ENCODE measurements at regions not wholly inside any gene's neighbourhood (a gene's known extent, or its start where the extent isn't known, plus 50 kb on each side); places are given as distances from the start of the nearest gene placed in this dataset.

- Histone ChIP-seq H3K9me3 (no peaks in the 10 kb centered on the region), H3K27ac (no peak overlapping the region), H3K4me3 (replicated peaks in 1 of 3) (no peak overlapping the region), H3K4me1 (no peaks in the 10 kb centered on the region), H3K36me3 (no peaks in the 10 kb centered on the region), H3K27me3 (no peaks in the 10 kb centered on the region)
- intact Hi-C loops (cut with DNase I): no loop called here
- 87 to 96% methylated on average over 2 of the region's 2 CpGs for WGBS, 2 donors
- TF ChIP-seq CTCF (IDR thresholded peaks at IDR 0.05): no peak
- no peak for TF ChIP-seq POLR2A (IDR thresholded peaks at IDR 0.05)
- DNase-seq: no peak
These were observed 383.3 kb downstream of the SH2D4B start for GRCh38 chr10:80921032-80921431.

- Histone ChIP-seq H3K4me1 (no peaks in the 10 kb centered on the region), H3K36me3 (no peaks in the 10 kb centered on the region), H3K4me3 (replicated peaks in 1 of 3) (no peak overlapping the region), H3K27me3 (no peaks in the 10 kb centered on the region), H3K27ac (no peak overlapping the region), H3K9me3 (no peaks in the 10 kb centered on the region)
- peak; percentile 51 to 60 for DNase-seq
- intact Hi-C loops (cut with DNase I): no loop called here
- WGBS, 2 donors: 38 to 39% methylated on average over 7 of the region's 7 CpGs
- TF ChIP-seq POLR2A (IDR thresholded peaks at IDR 0.05): no peak
- TF ChIP-seq CTCF (IDR thresholded peaks at IDR 0.05): peak; percentile 22 to 72 (median 58)
These were observed 386.6 kb downstream of the SH2D4B start for GRCh38 chr10:80924063-80924952.

- TF ChIP-seq CTCF (IDR thresholded peaks at IDR 0.05) (no peak), POLR2A (IDR thresholded peaks at IDR 0.05) (no peak)
- no peaks in the 10 kb centered on the region for H3K27me3 ChIP-seq
- intact Hi-C loops (cut with DNase I): no loop called here
- H3K4me3 ChIP-seq (replicated peaks in 1 of 3): no peak overlapping the region
- no peak overlapping the region for H3K27ac ChIP-seq
- 58 to 66% methylated on average over 5 of the region's 5 CpGs for WGBS, 2 donors
- H3K4me1 ChIP-seq: no peaks in the 10 kb centered on the region
- DNase-seq: no peak
- H3K9me3 ChIP-seq: no peaks in the 10 kb centered on the region
- no peaks in the 10 kb centered on the region for H3K36me3 ChIP-seq
These were observed 389.8 kb downstream of the SH2D4B start for GRCh38 chr10:80927419-80928078.

GRCh38 chr10:80938903-80939302 lies 401.2 kb downstream of the SH2D4B start:
- no peak overlapping the region for H3K27ac ChIP-seq
- WGBS, 2 donors: 63 to 74% methylated on average over 1 of the region's 1 CpG
- no peak for DNase-seq
- H3K27me3 ChIP-seq: no peaks in the 10 kb centered on the region
- no peaks in the 10 kb centered on the region for H3K9me3 ChIP-seq
- intact Hi-C loops (cut with DNase I): no loop called here
- H3K4me3 ChIP-seq (replicated peaks in 1 of 3): no peak overlapping the region
- TF ChIP-seq CTCF (IDR thresholded peaks at IDR 0.05) (no peak), POLR2A (IDR thresholded peaks at IDR 0.05) (no peak)
- no peaks in the 10 kb centered on the region for H3K4me1 ChIP-seq
- no peaks in the 10 kb centered on the region for H3K36me3 ChIP-seq
